HL-60 (cell line): ENCODE measurements at regions not wholly inside any gene's neighbourhood (a gene's known extent, or its start where the extent isn't known, plus 50 kb on each side); places are given as distances from the start of the nearest gene placed in this dataset.

Source experiments
- POLR2AphosphoS5 ChIP-seq: IDR thresholded peaks from 2 replicates; pipeline ENCODE4 v1.6.1; 2012; ENCODE audit warnings: low read depth
- TF ChIP-seq, protein P1 (sequence below): IDR thresholded peaks from one replicate; pipeline ENCODE4 v1.5.1; 2011; ENCODE audit warnings: low read length, control low read depth, inconsistent platforms; ENCODE audit not compliant: insufficient read depth
- TF ChIP-seq, protein P2 (sequence below): IDR thresholded peaks from 2 replicates; pipeline ENCODE4 v1.6.1; 2012; ENCODE audit warnings: low read depth; ENCODE audit not compliant: insufficient replicate concordance

DNA sequence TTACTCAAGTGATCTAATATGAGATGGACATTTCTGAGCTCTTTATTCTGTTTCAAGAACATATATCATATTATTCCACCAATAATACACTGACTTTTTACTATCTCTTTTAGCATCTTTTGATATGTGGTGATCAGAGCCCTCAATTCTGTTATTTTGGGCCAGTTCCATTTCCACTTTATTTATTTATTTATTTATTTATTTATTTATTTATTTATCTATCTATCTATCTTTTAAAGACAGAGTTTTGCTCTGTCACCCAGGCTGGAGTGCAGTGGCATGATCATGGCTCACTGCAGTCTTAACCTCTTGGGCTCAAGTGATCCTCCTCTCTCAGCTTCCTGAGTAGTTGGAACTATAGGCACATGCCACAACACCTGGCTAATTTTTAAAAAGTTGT is 57.4 kb upstream of the GRID2 start:
- TF ChIP-seq, protein P1, sequence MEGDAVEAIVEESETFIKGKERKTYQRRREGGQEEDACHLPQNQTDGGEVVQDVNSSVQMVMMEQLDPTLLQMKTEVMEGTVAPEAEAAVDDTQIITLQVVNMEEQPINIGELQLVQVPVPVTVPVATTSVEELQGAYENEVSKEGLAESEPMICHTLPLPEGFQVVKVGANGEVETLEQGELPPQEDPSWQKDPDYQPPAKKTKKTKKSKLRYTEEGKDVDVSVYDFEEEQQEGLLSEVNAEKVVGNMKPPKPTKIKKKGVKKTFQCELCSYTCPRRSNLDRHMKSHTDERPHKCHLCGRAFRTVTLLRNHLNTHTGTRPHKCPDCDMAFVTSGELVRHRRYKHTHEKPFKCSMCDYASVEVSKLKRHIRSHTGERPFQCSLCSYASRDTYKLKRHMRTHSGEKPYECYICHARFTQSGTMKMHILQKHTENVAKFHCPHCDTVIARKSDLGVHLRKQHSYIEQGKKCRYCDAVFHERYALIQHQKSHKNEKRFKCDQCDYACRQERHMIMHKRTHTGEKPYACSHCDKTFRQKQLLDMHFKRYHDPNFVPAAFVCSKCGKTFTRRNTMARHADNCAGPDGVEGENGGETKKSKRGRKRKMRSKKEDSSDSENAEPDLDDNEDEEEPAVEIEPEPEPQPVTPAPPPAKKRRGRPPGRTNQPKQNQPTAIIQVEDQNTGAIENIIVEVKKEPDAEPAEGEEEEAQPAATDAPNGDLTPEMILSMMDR: no peak
- TF ChIP-seq POLR2AphosphoS5: no peak
- TF ChIP-seq, protein P2, sequence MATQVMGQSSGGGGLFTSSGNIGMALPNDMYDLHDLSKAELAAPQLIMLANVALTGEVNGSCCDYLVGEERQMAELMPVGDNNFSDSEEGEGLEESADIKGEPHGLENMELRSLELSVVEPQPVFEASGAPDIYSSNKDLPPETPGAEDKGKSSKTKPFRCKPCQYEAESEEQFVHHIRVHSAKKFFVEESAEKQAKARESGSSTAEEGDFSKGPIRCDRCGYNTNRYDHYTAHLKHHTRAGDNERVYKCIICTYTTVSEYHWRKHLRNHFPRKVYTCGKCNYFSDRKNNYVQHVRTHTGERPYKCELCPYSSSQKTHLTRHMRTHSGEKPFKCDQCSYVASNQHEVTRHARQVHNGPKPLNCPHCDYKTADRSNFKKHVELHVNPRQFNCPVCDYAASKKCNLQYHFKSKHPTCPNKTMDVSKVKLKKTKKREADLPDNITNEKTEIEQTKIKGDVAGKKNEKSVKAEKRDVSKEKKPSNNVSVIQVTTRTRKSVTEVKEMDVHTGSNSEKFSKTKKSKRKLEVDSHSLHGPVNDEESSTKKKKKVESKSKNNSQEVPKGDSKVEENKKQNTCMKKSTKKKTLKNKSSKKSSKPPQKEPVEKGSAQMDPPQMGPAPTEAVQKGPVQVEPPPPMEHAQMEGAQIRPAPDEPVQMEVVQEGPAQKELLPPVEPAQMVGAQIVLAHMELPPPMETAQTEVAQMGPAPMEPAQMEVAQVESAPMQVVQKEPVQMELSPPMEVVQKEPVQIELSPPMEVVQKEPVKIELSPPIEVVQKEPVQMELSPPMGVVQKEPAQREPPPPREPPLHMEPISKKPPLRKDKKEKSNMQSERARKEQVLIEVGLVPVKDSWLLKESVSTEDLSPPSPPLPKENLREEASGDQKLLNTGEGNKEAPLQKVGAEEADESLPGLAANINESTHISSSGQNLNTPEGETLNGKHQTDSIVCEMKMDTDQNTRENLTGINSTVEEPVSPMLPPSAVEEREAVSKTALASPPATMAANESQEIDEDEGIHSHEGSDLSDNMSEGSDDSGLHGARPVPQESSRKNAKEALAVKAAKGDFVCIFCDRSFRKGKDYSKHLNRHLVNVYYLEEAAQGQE: no peak
